Activated T-cell treated with anti-CD3 and anti-CD28 coated beads for 1 hour (primary cell): ENCODE measurements at regions not wholly inside any gene's neighbourhood (a gene's known extent, or its start where the extent isn't known, plus 50 kb on each side); places are given as distances from the start of the nearest gene placed in this dataset.

Experiments used
- DNase-seq: peaks from one replicate; pipeline ENCODE4 v3.0.0-alpha.2; 2020; ENCODE audit warnings: low read depth

- DNase-seq = no peak
Observed at GRCh38 chr2:121860758-121861227, 105.3 kb downstream of the TSN start.

GRCh38 chr2:121862286-121862685, 106.8 kb downstream of the TSN start:
- no peak for DNase-seq

GRCh38 chr2:121865914-121866313, 110.5 kb downstream of the TSN start:
- DNase-seq = no peak

- DNase-seq = no peak
Observed at GRCh38 chr2:121866789-121867188, 111.3 kb downstream of the TSN start.

GRCh38 chr2:121868652-121869051, 113.2 kb downstream of the TSN start:
- no peak for DNase-seq

GRCh38 chr2:121869363-121869762, 113.9 kb downstream of the TSN start:
- no peak for DNase-seq

GRCh38 chr2:121869873-121870272, 114.4 kb downstream of the TSN start:
- DNase-seq = no peak

GRCh38 chr2:121872651-121873050, 117.2 kb downstream of the TSN start:
- DNase-seq = no peak

GRCh38 chr2:121873864-121874263, 118.4 kb downstream of the TSN start:
- no peak for DNase-seq

- DNase-seq = no peak
Observed at GRCh38 chr2:121875585-121876185, 120.2 kb downstream of the TSN start.

GRCh38 chr2:121877366-121877765, 121.9 kb downstream of the TSN start:
- no peak for DNase-seq

GRCh38 chr2:121880283-121880682, 124.8 kb downstream of the TSN start:
- DNase-seq = no peak

GRCh38 chr2:121881038-121881437, 125.6 kb downstream of the TSN start:
- DNase-seq = no peak

GRCh38 chr2:121881950-121882349, 126.5 kb downstream of the TSN start:
- DNase-seq = no peak

- no peak for DNase-seq
Observed at GRCh38 chr2:121884078-121884477, 128.6 kb downstream of the TSN start.

- DNase-seq = no peak
Observed at GRCh38 chr2:121884511-121884921, 129.1 kb downstream of the TSN start.

- no peak for DNase-seq
Observed at GRCh38 chr2:121886059-121886458, 130.6 kb downstream of the TSN start.

GRCh38 chr2:121887513-121888188, 132.2 kb downstream of the TSN start:
- DNase-seq = no peak

GRCh38 chr2:121888189-121888557, 132.7 kb downstream of the TSN start:
- no peak for DNase-seq

- DNase-seq = no peak
Observed at GRCh38 chr2:121890041-121890440, 134.6 kb downstream of the TSN start.

- DNase-seq = no peak
Observed at GRCh38 chr2:121895723-121896571, 140.5 kb downstream of the TSN start.

GRCh38 chr2:121897335-121897970, 142.0 kb downstream of the TSN start:
- no peak for DNase-seq

- no peak for DNase-seq
Observed at GRCh38 chr2:121898483-121898882, 143.0 kb downstream of the TSN start.
